Limb (tissue), 2 donors: ENCODE measurements at regions not wholly inside any gene's neighbourhood (a gene's known extent, or its start where the extent isn't known, plus 50 kb on each side); places are given as distances from the start of the nearest gene placed in this dataset.
"Not testable (repeated sequence)": the region's sequence is repeated elsewhere in the genome, so short reads cannot be mapped to it uniquely, and the experiment has no call there.

ENCODE experiments used
- DNase-seq, 2 donors: peaks; one replicate each; pipeline ENCODE4 v3.0.0-alpha.2; 2016; ENCODE audit errors: extremely low spot score in 2 of 2

- no peak for DNase-seq
Observed at GRCh38 chr5:136749016-136749415, 383.7 kb upstream of the TRPC7 start.

- no peak for DNase-seq
Observed at GRCh38 chr5:136743052-136743451, 377.7 kb upstream of the TRPC7 start.

- no peak for DNase-seq
Observed at GRCh38 chr5:136740228-136740627, 374.9 kb upstream of the TRPC7 start.

- DNase-seq = not testable (repeated sequence)
Observed at GRCh38 chr5:136739271-136739670, 373.9 kb upstream of the TRPC7 start.

- no peak for DNase-seq
Observed at GRCh38 chr5:136738829-136739228, 373.5 kb upstream of the TRPC7 start.

GRCh38 chr5:136736021-136736420 is 370.7 kb upstream of the TRPC7 start:
- DNase-seq = no peak

- not testable (repeated sequence) for DNase-seq
Observed at GRCh38 chr5:136735611-136736010, 370.3 kb upstream of the TRPC7 start.

- no peak for DNase-seq
Observed at GRCh38 chr5:136734628-136735027, 369.3 kb upstream of the TRPC7 start.

GRCh38 chr5:136732751-136733150 is 367.4 kb upstream of the TRPC7 start:
- DNase-seq = no peak

- DNase-seq = peak in 1 of 2 donors; percentile 40
Observed at GRCh38 chr5:136731241-136731900, 366.0 kb upstream of the TRPC7 start.

GRCh38 chr5:136730426-136730825 is 365.1 kb upstream of the TRPC7 start:
- DNase-seq = no peak

GRCh38 chr5:136729901-136730355 is 364.6 kb upstream of the TRPC7 start:
- no peak for DNase-seq

GRCh38 chr5:136726506-136726905 is 361.2 kb upstream of the TRPC7 start:
- no peak for DNase-seq

GRCh38 chr5:136724161-136724560 is 358.8 kb upstream of the TRPC7 start:
- no peak for DNase-seq

GRCh38 chr5:136722581-136722980 is 357.2 kb upstream of the TRPC7 start:
- no peak for DNase-seq

GRCh38 chr5:136722086-136722485 is 356.7 kb upstream of the TRPC7 start:
- DNase-seq = no peak

GRCh38 chr5:136720674-136721073 is 355.3 kb upstream of the TRPC7 start:
- no peak for DNase-seq

GRCh38 chr5:136717917-136718316 is 352.6 kb upstream of the TRPC7 start:
- no peak for DNase-seq

- DNase-seq = no peak
Observed at GRCh38 chr5:136714286-136714685, 348.9 kb upstream of the TRPC7 start.

GRCh38 chr5:136712628-136713027 is 347.3 kb upstream of the TRPC7 start:
- DNase-seq = no peak

GRCh38 chr5:136710834-136711233 is 345.5 kb upstream of the TRPC7 start:
- DNase-seq = no peak

- DNase-seq = no peak
Observed at GRCh38 chr5:136703706-136704105, 338.4 kb upstream of the TRPC7 start.

GRCh38 chr5:136703036-136703435 is 337.7 kb upstream of the TRPC7 start:
- no peak for DNase-seq

GRCh38 chr5:136701191-136701590 is 335.8 kb upstream of the TRPC7 start:
- DNase-seq = no peak
